HG03280 (cell line): ENCODE measurements at regions not wholly inside any gene's neighbourhood (a gene's known extent, or its start where the extent isn't known, plus 50 kb on each side); places are given as distances from the start of the nearest gene placed in this dataset.
"Not testable (repeated sequence)": the region's sequence is repeated elsewhere in the genome, so short reads cannot be mapped to it uniquely, and the experiment has no call there.

Experiments
- ATAC-seq: cut with Tn5 transposase; IDR thresholded peaks from one replicate; pipeline ENCODE4 v1.9.1; 2021; ENCODE audit warnings: mild to moderate bottlenecking, moderate library complexity; ENCODE audit not compliant: unreplicated experiment

GRCh38 chr5:68116408-68116807 lies 99.1 kb upstream of the PIK3R1 start:
- ATAC-seq = no peak

- no peak for ATAC-seq
Observed at GRCh38 chr5:68115584-68115983, 100.0 kb upstream of the PIK3R1 start.

GRCh38 chr5:68114378-68115040 lies 101.0 kb upstream of the PIK3R1 start:
- ATAC-seq = no peak

- no peak for ATAC-seq
Observed at GRCh38 chr5:68112658-68113057, 102.9 kb upstream of the PIK3R1 start.

GRCh38 chr5:68110894-68111293 lies 104.7 kb upstream of the PIK3R1 start:
- ATAC-seq = no peak

GRCh38 chr5:68110264-68110663 lies 105.3 kb upstream of the PIK3R1 start:
- ATAC-seq = no peak

GRCh38 chr5:68104217-68104616 lies 111.3 kb upstream of the PIK3R1 start:
- not testable (repeated sequence) for ATAC-seq

GRCh38 chr5:68103297-68103696 lies 112.3 kb upstream of the PIK3R1 start:
- ATAC-seq = not testable (repeated sequence)

GRCh38 chr5:68099327-68099726 lies 116.2 kb upstream of the PIK3R1 start:
- ATAC-seq = no peak

- no peak for ATAC-seq
Observed at GRCh38 chr5:68093455-68094159, 121.9 kb upstream of the PIK3R1 start.

GRCh38 chr5:68088302-68088701 lies 127.3 kb upstream of the PIK3R1 start:
- no peak for ATAC-seq

GRCh38 chr5:68087866-68088265 lies 127.7 kb upstream of the PIK3R1 start:
- no peak for ATAC-seq

- ATAC-seq = no peak
Observed at GRCh38 chr5:68086857-68087256, 128.7 kb upstream of the PIK3R1 start.

GRCh38 chr5:68086439-68086838 lies 129.1 kb upstream of the PIK3R1 start:
- ATAC-seq = no peak

GRCh38 chr5:68084396-68084795 lies 131.2 kb upstream of the PIK3R1 start:
- ATAC-seq = no peak

- no peak for ATAC-seq
Observed at GRCh38 chr5:68080282-68081050, 135.1 kb upstream of the PIK3R1 start.

- ATAC-seq = no peak
Observed at GRCh38 chr5:68077349-68077894, 138.1 kb upstream of the PIK3R1 start.

GRCh38 chr5:68074633-68075032 lies 140.9 kb upstream of the PIK3R1 start:
- no peak for ATAC-seq

- no peak for ATAC-seq
Observed at GRCh38 chr5:68074048-68074632, 141.4 kb upstream of the PIK3R1 start.

GRCh38 chr5:68071736-68072135 lies 143.8 kb upstream of the PIK3R1 start:
- no peak for ATAC-seq

GRCh38 chr5:68071282-68071632 lies 144.3 kb upstream of the PIK3R1 start:
- no peak for ATAC-seq
